HEK293 (cell line): ENCODE measurements at regions not wholly inside any gene's neighbourhood (a gene's known extent, or its start where the extent isn't known, plus 50 kb on each side); places are given as distances from the start of the nearest gene placed in this dataset.

ENCODE experiments used
- CTCF ChIA-PET: fragments of 350-600 bp; formaldehyde crosslinking; extraction: SDS; loops from one replicate; lab custom pipeline; 2021; ENCODE audit warnings: antibody characterized with exemption; lab: Yijun Ruan, JAX
- POLR2A ChIA-PET: fragments of 300-600 bp; formaldehyde crosslinking; extraction: SDS; loops from one replicate; lab custom pipeline; 2020; ENCODE audit warnings: antibody characterized with exemption, inconsistent platforms; lab: Yijun Ruan, JAX
- H3K27ac ChIP-seq: fragments of 200-500 bp; sonication (Bioruptor generic); 2 replicates; pipeline ENCODE4 v1.5.1; 2014; ENCODE audit warnings: low read depth, low read length, control low read depth, inconsistent platforms; ENCODE audit errors: extremely low read depth
- H3K36me3 ChIP-seq, 2 experiments: fragments of 200-500 bp in 1 of 2; sonication (Bioruptor generic) in 1 of 2; 1 replicate in 1 of 2; 2 replicates in 1 of 2; pipeline ENCODE4 v1.5.1; 2014 to 2017; ENCODE audit warnings: inconsistent platforms in 2 of 2, low read length in 2 of 2; ENCODE audit not compliant: control insufficient read depth in 2 of 2, insufficient read depth in 1 of 2
- H3K4me1 ChIP-seq: fragments of 200-500 bp; sonication (Bioruptor generic); 2 replicates; pipeline ENCODE4 v1.5.1; 2014; ENCODE audit warnings: mild to moderate bottlenecking, low read length, inconsistent platforms; ENCODE audit not compliant: control insufficient read depth, insufficient read depth
- H3K4me3 ChIP-seq: 2 replicates; pipeline ENCODE4 v1.5.1; 2011; ENCODE audit warnings: low read depth, mild to moderate bottlenecking, control low read depth, low read length, moderate library complexity
- H3K9me3 ChIP-seq: fragments of 200-500 bp; sonication (Bioruptor generic); 2 replicates; pipeline ENCODE4 v1.5.1; 2014; ENCODE audit warnings: low read depth, low read length, inconsistent platforms; ENCODE audit not compliant: control insufficient read depth, insufficient read depth
- BCL11A ChIP-seq: fragments of 450-650 bp; formaldehyde crosslinking; IDR thresholded peaks from 2 replicates; pipeline ENCODE4 v1.5.1; 2016; ENCODE audit warnings: low read depth, missing biosample characterization, missing genetic modification characterization
- CTCF ChIP-seq: fragments of 450-650 bp; formaldehyde crosslinking; IDR thresholded peaks from 2 replicates; pipeline ENCODE4 v1.5.1; 2016; ENCODE audit warnings: missing biosample characterization, missing genetic modification characterization
- PRDM4 ChIP-seq: fragments of 450-650 bp; formaldehyde crosslinking; IDR thresholded peaks from 2 replicates; pipeline ENCODE4 v1.5.1; 2017; ENCODE audit warnings: missing biosample characterization, missing genetic modification characterization
- PRDM6 ChIP-seq: fragments of 450-650 bp; formaldehyde crosslinking; IDR thresholded peaks from 2 replicates; pipeline ENCODE4 v1.5.1; 2017; ENCODE audit warnings: missing biosample characterization, missing genetic modification characterization
- ZBTB48 ChIP-seq: fragments of 450-650 bp; formaldehyde crosslinking; IDR thresholded peaks from 2 replicates; pipeline ENCODE4 v1.5.1; 2016; ENCODE audit warnings: missing biosample characterization, missing genetic modification characterization
- ZBTB7A ChIP-seq: fragments of 450-650 bp; formaldehyde crosslinking; IDR thresholded peaks from 2 replicates; pipeline ENCODE4 v1.5.1; 2016; ENCODE audit warnings: low read depth, missing biosample characterization, missing genetic modification characterization
- ZNF148 ChIP-seq: fragments of 450-650 bp; formaldehyde crosslinking; IDR thresholded peaks from 2 replicates; pipeline ENCODE4 v1.5.0; 2017; ENCODE audit warnings: missing biosample characterization, missing genetic modification characterization, borderline replicate concordance
- ZNF202 ChIP-seq: fragments of 450-650 bp; formaldehyde crosslinking; IDR thresholded peaks from 2 replicates; pipeline ENCODE4 v1.5.1; 2016; ENCODE audit warnings: missing biosample characterization, missing genetic modification characterization, borderline replicate concordance
- ZNF548 ChIP-seq: fragments of 450-650 bp; formaldehyde crosslinking; IDR thresholded peaks from 2 replicates; pipeline ENCODE4 v1.5.1; 2016; ENCODE audit warnings: missing biosample characterization, missing genetic modification characterization
- ZNF623 ChIP-seq: fragments of 450-650 bp; formaldehyde crosslinking; IDR thresholded peaks from 2 replicates; pipeline ENCODE4 v1.5.1; 2016; ENCODE audit warnings: missing biosample characterization, missing genetic modification characterization
- ZNF664 ChIP-seq: fragments of 450-650 bp; formaldehyde crosslinking; IDR thresholded peaks from 2 replicates; pipeline ENCODE4 v1.5.1; 2016; ENCODE audit warnings: missing biosample characterization, missing genetic modification characterization
- ZNF776 ChIP-seq: fragments of 450-650 bp; formaldehyde crosslinking; IDR thresholded peaks from 2 replicates; pipeline ENCODE4 v1.5.0; 2017; ENCODE audit warnings: missing biosample characterization, missing genetic modification characterization, borderline replicate concordance

- Histone ChIP-seq H3K27ac (no peak overlapping the region), H3K36me3 (no peaks in the 10 kb centered on the region), H3K9me3 (no peaks in the 10 kb centered on the region), H3K4me3 (no peak overlapping the region), H3K4me1 (no peaks in the 10 kb centered on the region)
- CTCF ChIA-PET = no interaction called here
- POLR2A ChIA-PET = no interaction called here
- TF ChIP-seq ZNF148 (tag by site-specific recombination) = no peak
These were observed 59.5 kb upstream of the FBXL7 start for GRCh38 chr5:15440434-15440833.

GRCh38 chr5:15439801-15440200 lies 60.2 kb upstream of the FBXL7 start:
- no peaks in the 10 kb centered on the region for H3K36me3 ChIP-seq
- no peak overlapping the region for H3K27ac ChIP-seq
- no peaks in the 10 kb centered on the region for H3K9me3 ChIP-seq
- TF ChIP-seq ZNF664 (no peak), PRDM6 (tag by site-specific recombination) (no peak), PRDM4 (tag by site-specific recombination) (no peak)
- TF ChIP-seq, all 188 proteins: peak for 0
- H3K4me1 ChIP-seq = no peaks in the 10 kb centered on the region
- no peak overlapping the region for H3K4me3 ChIP-seq
- ChIA-PET CTCF (no interaction called here), POLR2A (no interaction called here)

- Histone ChIP-seq H3K4me1 (no peaks in the 10 kb centered on the region), H3K27ac (no peak overlapping the region), H3K9me3 (no peaks in the 10 kb centered on the region), H3K4me3 (no peak overlapping the region), H3K36me3 (no peaks in the 10 kb centered on the region)
- ChIA-PET CTCF (no interaction called here), POLR2A (interaction anchor here (0.7 kb wide), 1 partner anchor 731 kb away, joined by 6 read pairs; no protein-coding TSS in a partner anchor)
- TF ChIP-seq ZBTB7A (tag by site-specific recombination) (no peak), CTCF (tag by site-specific recombination) (no peak), BCL11A (tag by site-specific recombination) (no peak), ZBTB48 (tag by site-specific recombination) (no peak)
These were observed 66.3 kb upstream of the FBXL7 start for GRCh38 chr5:15433709-15434108.

- no peak overlapping the region for H3K27ac ChIP-seq
- POLR2A ChIA-PET = no interaction called here
- no peak overlapping the region for H3K4me3 ChIP-seq
- CTCF ChIA-PET = interaction anchor here (0.7 kb wide), 1 partner anchor 44 kb away, joined by 6 read pairs; no protein-coding TSS in a partner anchor
- H3K9me3 ChIP-seq = no peaks in the 10 kb centered on the region
- H3K36me3 ChIP-seq = no peaks in the 10 kb centered on the region
- no peaks in the 10 kb centered on the region for H3K4me1 ChIP-seq
- no peak for TF ChIP-seq ZNF202 (tag by site-specific recombination)
- no peak for TF ChIP-seq ZNF776 (tag by site-specific recombination)
- no peak for TF ChIP-seq ZNF548
- TF ChIP-seq ZNF623 (tag by site-specific recombination) = no peak
These were observed 68.1 kb upstream of the FBXL7 start for GRCh38 chr5:15431923-15432322.
